ENCODE measurements at regions not wholly inside any gene's neighbourhood (a gene's known extent, or its start where the extent isn't known, plus 50 kb on each side); places are given as distances from the start of the nearest gene placed in this dataset.
"Not testable (repeated sequence)": the region's sequence is repeated elsewhere in the genome, so short reads cannot be mapped to it uniquely, and the experiment has no call there.

DNA sequence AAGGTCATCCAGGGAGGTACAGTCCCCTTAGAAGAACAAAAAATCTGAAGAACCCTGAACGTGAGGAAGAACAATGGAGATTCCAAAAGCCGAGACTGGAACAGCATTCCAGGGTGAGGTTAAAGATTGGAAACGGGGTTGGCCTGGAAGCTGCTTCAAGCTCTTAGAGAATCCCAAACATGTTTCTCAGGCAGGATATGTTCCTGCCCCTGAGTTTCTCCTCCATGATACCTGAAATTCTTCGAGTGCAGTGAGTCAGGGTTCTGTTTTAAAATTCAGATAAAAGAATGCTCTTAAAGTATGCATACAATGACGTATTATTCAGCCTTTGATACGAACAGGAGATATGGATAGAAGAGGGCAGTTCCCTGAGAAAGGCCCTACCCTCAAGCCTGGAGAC is 293.1 kb downstream of the HS3ST3B1 start:
- no peak for DNase-seq

DNA sequence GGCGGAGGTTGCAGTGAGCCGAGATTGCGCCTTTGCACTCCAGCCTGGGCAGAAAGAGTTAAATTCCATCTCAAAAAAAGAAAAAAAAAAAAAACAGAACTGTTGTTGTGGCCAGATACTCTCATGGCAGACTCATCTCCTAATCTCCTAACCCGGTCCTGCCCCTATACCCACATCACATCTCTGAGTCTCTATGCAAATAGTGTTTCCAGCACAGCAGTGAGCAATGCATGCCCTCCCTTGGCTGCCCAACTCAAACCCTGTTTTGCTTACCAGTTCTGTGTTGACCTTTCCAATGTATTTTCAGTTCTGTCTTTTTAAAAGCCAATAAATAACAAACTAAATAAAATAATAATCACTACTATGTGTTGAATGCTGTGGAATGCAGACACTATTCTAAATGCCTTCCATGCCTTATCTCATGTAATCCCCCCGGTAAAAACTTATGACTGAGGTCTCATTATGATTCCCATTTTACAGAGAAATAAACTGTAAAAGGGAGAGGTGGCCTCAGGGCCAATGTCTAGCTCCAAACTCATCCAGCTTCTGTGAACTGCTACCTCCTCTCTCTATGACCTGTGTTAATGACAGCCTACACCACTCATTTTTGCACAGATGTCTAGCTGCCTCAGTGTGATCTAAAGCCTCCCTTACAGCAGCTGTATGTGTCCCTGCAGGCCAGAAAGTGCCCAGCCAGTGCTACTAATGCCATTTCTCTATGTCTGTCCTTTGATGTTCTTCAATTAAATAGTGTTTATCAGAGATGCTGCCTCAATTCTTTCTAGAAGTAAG is 289.8 kb downstream of the HS3ST3B1 start:
- DNase-seq, result no peak

DNA sequence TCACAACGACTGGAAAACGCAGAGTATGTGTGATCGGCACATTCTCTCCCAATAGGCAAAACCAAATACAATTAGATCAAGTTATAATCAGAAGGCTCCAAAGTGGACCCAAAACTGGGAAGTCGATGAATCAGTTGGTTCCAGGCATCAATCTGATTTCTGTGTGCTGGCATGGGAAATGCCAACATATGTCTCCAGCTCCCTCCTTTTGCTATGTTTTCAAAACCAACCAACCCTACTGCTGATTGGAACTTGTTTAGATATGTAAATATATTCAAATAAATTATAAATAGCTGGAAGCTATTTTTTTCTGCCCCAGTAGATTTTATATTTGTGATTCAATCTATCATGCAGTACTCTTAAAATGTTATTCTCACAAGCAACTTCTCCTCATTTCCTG is 284.2 kb downstream of the HS3ST3B1 start:
- no peak for DNase-seq

DNA sequence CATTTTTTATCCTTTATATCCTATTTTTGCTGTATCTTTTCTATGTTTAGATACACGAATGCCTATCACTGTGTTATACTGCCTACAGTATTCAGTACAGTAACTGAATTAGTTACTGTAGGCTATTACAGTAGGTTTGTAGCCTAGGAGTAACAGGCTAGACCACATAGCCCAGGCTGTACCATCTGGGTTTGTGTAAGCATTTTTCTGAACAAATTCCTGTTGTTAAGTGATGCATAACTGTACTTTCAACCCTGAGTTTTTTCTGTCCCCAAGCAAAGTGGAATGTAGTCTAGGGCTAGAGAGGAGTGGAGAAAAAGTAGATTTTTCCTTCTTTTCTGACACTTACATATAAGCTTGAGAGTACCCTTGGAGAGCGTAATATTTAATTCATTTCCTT is 282.1 kb downstream of the HS3ST3B1 start:
- DNase-seq, result no peak

DNA sequence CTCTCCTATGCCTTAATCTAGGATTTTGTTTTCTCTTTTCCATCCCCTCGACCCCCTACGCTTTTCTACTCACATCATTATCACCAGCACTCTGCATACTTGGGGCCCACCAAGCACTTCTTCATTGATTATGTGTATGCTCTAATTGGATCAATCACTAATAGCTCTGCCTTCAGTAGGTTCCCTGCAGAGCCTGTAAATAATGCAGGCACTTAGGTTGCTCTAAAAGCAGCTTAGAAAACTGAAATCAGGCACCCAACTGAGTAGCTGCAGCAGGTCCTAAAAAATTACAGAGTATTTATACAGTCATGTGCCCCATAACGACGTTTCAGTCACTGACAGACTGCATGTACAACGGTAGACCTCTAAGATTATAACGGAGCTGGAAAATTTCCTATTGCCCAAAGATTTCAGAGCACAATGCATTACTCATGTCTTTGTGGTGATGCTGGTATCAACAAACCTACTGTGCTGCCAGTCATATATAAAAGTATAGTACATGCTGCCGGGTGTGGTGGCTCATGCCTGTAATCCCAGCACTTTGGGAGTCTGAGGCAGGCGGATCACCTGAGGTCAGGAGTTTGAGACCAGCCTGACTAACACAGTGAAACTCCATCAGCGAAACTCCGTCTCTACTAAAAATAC is 280.4 kb downstream of the HS3ST3B1 start:
- no peak for DNase-seq

DNA sequence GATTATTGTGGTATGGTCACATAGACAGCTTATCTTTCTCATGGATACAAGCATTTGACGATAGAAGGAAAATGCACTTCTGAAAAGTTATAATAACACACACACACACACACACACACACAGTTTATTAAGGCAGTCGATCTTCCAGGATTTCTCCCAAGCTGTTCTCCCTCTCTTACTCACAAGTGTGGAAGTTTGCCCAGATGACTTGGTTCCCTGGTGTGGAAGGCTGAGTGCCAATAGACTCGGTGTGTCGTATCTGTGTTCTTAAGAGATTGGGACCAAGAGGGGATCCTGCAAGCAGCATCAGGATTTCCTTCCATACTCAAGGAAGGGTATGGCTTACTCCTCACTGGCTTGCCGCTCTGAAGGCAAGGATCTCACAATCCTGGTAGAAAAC is 279.6 kb downstream of the HS3ST3B1 start:
- no peak for DNase-seq

DNA sequence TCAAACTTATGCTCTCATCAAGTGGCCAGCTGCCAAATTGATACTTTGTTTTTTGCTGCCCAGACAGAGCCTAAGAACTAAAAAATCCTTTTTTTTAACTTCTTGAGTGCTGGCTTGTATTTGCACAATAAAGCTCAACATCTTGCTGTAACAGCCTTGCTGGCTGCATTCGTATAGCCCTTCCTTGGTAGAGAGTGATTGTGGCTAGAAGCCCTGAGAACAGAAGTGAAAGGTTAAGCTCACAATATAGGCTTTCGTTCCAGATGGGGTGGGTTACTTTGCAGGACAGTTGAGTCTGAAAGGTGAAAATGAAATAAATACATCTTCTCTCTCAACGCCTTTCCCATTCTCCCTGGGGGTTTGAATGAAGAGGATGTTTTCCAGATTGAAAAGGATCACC is 278.8 kb downstream of the HS3ST3B1 start:
- DNase-seq, result no peak

DNA sequence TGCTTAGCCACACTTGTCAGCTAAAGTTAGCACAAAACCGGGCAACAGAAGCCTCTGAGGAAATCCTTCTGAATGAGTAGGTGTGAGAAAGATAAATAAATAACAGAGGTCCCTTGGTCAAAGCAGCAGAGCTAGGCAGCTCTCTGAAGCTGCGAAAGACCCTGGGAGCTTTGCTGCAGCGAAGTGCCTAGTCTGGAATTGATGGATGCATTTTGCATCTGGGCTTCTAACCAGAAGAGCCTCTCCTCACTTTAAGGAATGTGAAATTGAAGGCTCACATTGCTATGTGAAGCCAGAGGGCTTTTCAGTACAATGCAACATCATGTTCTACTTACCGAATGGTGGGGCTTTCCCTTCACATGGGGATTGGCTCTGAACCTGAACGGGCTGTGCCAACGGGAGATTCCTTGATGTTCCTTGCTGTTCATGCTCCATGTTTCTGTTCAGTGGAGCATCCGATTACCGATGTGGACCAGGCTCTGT is 274.6 kb downstream of the HS3ST3B1 start:
- DNase-seq, result no peak

DNA sequence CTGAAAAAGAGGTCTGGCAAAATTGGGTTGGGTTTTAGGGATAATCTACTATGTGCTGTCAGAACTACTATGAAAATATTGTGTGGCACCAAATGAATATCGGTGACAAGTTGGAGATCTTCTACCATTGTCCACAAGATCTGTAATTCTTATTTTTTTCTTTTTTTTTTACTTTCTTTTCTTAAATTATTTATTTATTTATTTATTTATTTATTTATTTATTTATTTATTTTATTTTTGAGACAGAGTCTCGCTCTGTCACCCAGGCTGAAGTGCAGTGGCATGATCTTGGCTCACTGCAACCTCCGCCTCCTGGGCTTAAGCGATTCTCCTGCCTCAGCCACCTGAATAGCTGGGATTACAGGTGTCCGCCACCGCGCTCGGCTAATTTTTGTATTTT is 259.4 kb downstream of the HS3ST3B1 start:
- DNase-seq, result not testable (repeated sequence)

DNA sequence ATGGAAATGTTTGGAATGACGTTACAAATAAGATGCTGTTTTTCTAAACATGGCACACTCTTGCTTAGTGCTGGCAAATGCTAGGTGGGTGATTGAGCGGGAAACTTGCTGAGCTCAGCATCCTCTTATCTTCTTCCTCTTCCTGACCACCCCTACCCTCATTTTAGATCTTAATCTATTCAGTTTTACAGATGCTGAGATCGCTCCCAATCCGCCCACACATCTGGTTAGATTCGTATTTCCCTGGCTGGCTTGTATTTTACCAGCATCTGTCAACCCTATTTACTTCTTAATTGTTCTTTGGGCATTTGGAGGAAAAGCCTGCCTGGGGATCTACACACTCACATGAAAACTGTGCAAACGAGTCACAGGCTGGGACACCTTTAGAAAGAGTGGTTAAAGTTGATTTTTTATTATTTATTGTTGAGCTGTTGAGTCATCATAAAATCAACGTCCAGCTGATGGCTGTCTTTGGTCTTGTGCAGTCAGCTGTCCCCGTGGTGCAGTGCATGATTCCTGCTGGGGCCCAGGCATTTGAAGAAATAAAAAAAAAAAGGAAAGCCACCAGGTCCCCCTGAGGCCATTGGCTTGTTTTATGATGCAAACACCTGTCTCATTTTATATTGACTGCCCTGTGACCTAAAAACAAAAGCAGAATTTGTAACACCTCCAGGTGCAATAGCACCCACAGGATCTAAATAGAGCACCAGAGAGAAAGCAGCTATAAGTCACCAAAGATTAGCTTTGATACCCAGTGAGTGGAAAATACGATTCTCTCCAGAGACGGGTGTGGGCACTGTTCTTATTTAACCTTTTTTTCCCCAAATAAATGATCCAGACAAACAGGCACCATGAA is 258.6 kb downstream of the HS3ST3B1 start:
- no peak for DNase-seq

DNA sequence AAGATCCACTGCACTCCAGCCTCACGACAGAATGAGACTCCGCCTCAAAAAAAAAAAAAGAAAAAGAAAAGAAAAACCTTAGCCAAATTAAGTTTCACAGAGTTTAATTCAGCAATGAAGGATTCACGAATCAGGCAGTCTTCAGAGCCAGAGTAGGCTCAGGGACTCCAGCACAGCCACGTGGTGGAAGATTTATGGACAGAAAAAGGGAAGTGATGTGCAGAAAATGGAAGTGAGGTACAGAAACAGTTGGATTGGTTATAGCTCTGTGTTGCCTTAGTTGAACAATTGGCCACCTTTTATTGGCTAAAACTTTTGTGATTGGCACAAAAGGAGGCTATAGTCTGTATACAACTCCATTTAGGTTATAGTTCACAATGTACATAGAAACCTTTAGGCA is 256.6 kb downstream of the HS3ST3B1 start:
- DNase-seq, result no peak

DNA sequence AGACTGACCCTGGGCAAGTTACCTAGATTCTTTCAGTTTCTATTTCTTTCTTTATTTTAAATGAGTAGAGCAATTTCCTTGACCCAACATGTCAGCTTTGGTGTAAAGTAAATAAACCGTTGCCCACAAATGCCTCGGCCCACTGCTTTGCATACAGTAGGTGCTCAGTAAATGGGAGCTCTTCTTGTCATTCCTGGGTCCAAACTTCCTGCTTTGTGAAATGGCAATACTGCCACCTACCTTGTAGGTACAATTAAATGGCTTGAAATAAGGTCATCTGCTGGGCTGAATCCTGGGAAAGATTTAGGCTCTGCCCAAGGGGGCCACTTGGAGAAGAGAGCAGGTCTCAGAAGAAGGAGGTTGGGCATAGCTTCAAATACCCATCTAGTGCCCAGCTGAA is 253.0 kb downstream of the HS3ST3B1 start:
- no peak for DNase-seq

DNA sequence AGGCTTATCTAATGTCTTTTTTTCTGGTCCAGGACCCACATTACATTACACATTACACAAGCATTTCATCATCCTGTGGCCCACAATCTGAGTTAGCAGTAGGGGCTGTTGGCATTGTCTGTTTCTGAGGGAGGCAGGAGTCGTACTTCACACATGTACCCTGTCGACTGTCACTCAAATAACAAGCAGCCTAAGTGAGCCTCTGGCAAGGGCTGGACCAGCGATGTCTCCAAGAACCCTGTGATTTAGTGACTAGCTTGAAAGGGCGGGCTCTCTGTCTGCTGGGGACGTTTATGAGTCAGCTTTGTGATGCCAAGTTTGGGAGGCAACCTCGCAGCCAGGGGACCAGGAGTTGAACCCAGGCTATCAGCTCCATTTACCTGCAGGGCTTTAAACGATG is 251.4 kb downstream of the HS3ST3B1 start:
- DNase-seq, result no peak

DNA sequence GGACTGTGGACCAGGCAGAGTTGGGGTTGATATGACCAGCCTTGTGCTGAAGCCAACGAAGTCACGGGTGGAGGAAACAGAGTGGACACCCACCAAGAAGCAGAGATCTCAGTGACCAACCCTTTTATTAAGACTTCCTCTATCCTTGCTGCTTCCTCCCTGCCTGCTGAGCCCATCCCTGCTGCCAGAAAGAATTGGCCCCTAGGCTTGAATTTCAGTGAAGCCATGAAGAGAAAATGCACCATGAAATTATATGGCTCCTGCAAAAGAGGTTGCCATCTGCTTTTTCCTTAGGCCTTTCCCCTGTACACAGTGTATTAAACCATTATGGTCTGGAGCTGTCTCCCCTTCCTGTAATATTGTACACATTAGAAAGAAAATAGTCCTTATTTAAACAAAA is 246.7 kb downstream of the HS3ST3B1 start:
- DNase-seq, result no peak

DNA sequence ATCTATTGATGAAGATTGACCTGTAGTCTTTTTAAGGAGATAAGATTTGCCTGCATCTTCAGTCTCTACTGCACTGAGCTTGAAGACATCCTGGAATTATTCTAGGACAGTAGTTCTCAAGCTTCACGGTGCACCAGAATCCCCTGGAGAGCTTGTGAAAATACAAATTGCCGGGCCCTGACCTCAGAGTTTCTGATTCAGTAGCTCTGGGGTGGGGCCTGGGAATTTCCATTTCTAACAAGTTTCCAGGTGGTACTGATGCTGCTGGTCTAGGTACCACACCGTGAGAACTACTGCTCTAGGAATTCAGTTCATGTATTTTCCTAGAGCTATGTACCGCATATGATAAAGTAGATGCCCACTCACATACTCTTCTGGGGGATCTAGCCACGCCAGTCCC is 246.1 kb downstream of the HS3ST3B1 start:
- DNase-seq, result no peak

DNA sequence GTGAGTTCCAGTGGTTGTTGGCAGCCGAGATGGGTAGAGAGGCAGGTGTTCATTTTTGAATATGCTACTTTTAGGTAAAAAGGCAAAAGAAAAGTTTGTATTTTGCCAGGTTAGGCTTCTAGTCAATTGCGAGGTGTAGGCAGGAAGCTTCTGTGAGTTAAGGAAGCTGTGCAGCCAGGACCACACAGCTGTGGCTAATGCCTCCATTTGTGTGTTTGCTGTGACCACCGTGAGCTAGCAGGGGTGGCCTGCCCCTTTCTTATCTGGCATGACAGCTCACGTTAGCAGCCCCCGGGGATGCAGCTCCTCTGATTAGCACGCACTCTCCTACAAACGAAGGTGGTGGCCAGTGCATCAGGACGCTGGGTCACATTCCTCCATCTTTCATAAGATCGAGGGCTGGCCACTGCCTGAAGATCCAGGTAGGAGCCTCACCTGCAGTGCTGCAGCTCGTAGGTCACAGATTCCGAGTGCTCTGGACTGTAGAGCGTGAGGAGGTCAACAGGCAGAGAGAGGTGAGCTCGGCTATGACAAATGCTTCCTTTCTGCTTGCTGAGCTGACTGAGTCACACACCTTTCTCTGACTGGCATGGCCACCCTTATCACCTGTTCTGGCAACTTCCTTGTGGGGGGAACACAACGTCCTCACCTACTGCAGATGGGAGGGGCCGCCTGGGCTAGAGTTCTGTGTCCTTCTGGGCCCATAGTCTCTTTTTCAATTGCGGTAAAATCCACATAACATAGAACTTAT is 244.4 kb downstream of the HS3ST3B1 start:
- no peak for DNase-seq

DNA sequence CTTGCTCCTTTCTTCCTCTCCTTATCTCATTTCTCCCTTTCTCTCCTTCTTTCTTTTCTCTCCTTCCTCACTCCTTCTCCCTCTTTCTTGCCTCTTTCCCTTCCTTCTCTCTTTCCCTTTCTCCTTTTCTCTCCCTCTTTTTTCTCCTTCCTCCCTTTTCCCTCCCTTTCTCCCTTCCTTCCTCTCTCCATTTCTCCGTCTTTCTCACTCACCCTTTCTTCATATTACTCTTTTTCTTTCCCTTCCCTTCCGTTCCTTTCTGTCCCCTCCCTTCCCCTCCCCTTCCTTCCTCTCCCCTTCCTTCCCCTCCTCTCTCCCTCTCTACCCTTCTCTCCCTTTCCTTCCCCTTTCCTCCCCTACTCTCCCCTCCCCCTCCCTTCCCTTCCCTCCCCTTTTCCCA is 240.8 kb downstream of the HS3ST3B1 start:
- DNase-seq, result no peak

DNA sequence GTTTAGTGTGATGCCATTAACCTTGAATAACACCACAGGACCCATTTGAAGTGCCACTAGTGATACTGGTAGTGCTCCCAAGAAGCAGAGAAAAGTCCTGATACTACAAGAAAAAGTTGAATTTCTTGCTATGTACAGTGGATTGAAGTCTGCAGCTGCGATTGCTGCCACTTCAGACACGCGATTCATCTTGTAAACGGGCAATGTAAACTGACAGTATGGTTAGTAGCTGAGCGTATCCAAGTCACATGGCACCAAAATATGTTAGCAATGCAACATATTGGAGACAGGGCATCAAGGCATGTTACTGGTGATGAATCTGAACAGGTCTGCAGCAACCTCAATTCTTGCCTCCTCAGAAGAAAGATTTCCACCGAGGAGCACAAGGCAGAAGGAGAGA is 238.9 kb downstream of the HS3ST3B1 start:
- DNase-seq, result no peak

DNA sequence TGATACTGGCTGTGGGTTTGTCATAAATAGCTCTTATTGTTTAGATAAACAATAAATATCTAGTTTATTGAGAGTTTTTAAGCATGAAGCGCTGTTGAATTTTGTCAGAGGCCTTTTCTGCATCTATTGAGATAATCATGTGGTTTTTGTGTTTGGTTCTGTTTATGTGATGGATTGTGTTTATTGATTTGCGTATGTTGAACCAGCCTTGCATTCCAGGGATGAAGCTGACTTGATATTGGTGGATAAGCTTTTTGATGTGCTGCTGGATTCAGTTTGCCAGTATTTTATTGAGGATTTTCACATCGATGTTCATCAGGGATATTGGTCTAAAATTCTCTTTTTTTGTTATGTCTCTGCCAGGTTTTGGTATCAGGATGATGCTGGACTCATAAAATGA is 231.4 kb downstream of the HS3ST3B1 start:
- not testable (repeated sequence) for DNase-seq

DNA sequence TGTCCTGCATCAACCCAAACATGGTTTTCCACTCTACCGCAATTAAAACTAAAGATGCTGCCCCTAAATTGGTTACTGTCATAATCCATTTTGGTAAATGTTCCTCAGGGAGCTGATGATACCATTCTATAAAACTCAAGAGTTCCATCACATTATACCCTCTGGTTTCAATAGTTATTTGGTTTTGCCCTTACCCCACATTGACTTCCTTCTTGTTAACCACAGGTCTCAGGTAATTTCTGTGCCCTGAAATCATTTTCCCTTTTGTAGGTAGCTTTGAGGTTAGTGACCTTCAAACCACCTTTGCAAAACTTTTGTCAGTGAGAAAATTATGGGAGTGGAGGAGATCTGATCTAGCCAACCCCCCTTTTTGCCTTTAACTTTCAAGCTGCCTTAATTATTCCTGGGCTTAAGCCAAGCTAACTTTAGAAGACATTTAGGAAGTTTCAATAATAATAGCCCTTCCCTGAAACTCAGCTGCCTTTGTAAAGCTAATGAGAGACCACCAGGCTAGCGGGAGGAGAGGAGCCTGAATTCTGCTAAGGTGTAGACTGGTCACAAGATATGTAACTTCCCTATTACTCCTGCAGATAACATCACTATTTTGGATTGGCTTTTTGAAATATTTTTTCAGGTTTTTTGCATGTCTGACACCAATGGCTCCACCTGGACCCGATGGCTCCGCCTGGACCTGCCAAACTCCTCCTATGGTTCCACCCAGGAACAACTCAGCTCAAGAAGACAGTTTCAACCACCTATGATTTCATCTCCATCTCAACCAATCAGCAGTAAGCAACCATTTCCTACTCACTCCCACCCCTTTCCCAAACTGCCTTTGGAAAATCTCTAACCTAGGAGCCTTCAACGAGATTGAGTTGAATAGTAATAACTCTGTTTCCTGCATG is 224.9 kb downstream of the HS3ST3B1 start:
- DNase-seq, result no peak

DNA sequence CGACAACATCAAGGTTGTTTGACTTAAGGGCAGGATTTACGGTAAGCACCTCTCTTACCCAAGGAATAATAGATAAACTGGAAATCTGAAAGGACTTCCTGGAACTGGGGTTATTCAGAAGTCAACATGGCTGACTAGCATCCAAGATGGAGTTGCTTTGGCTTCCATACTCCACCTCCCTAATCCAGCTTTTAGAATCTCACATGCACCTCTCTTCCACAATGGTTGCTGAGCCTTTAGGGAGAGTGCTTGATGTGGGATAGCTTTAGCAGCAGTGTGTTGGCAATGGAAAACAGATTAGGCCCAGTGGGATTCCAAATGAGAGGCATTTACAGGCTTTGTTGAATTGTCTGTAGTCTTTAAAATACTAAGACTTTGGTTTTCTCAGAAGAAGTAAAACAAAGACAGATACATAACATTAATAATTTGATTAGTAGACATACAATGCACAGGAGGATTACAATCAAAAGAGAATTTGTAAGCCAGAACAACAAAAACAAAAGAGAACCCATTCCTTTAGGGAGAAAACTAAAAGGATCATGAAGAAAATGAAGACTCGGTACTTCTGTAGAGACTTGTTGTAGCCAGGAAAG is 222.0 kb downstream of the HS3ST3B1 start:
- no peak for DNase-seq
